A673 (cell line): ENCODE measurements at regions not wholly inside any gene's neighbourhood (a gene's known extent, or its start where the extent isn't known, plus 50 kb on each side); places are given as distances from the start of the nearest gene placed in this dataset.

Source experiments
- BruUV-seq: library from RNA; stranded (reverse); fragments of 400-500 nt; replicated peaks from 2 replicates; lab custom pipeline; 2021; lab: Mats Ljungman, UMichigan
- CTCF ChIA-PET: fragments of 300-600 bp; sonication (Branson Sonifier 250); formaldehyde crosslinking; loops from one replicate; lab custom pipeline; 2022; ENCODE audit warnings: antibody characterized with exemption; lab: Charles Lee
- POLR2A ChIA-PET: fragments of 300-600 bp; sonication (Branson Sonifier 250); formaldehyde crosslinking; loops from one replicate; lab custom pipeline; 2022; ENCODE audit warnings: antibody characterized with exemption; ENCODE audit not compliant: low non-redundant PET; lab: Charles Lee
- DNase-seq: peaks from one replicate; pipeline ENCODE4 v3.0.0-alpha.2; 2015; ENCODE audit warnings: low spot score
- H3K27ac ChIP-seq: fragments of 200-600 bp; sonication (generic); 2 replicates; pipeline ENCODE4 v1.5.1; 2016; ENCODE audit warnings: mixed run types, low read depth, mild to moderate bottlenecking, mixed read lengths, antibody characterized with exemption, low read length; ENCODE audit not compliant: poor library complexity, severe bottlenecking
- H3K27me3 ChIP-seq: fragments of 200-600 bp; sonication (generic); replicated peaks from 2 replicates; pipeline ENCODE4 v1.6.1; 2017; ENCODE audit warnings: mixed run types, low read depth, mild to moderate bottlenecking, mixed read lengths, antibody characterized with exemption, low read length; ENCODE audit not compliant: insufficient read depth, poor library complexity
- H3K36me3 ChIP-seq: fragments of 200-600 bp; sonication (generic); 2 replicates; pipeline ENCODE4 v1.6.1; 2016; ENCODE audit warnings: mixed run types, mild to moderate bottlenecking, mixed read lengths, antibody characterized with exemption, low read length; ENCODE audit not compliant: insufficient read depth, poor library complexity, severe bottlenecking
- H3K4me1 ChIP-seq: fragments of 200-600 bp; sonication (generic); 2 replicates; pipeline ENCODE4 v1.6.1; 2017; ENCODE audit warnings: mixed run types, mild to moderate bottlenecking, mixed read lengths, antibody characterized with exemption, low read length; ENCODE audit not compliant: insufficient read depth, poor library complexity, severe bottlenecking
- H3K4me3 ChIP-seq: fragments of 200-600 bp; sonication (generic); 2 replicates; pipeline ENCODE4 v1.5.1; 2016; ENCODE audit warnings: low read depth, mixed run types, mild to moderate bottlenecking, mixed read lengths, low read length; ENCODE audit not compliant: poor library complexity, severe bottlenecking
- H3K9me3 ChIP-seq: fragments of 200-600 bp; sonication (generic); 2 replicates; pipeline ENCODE4 v1.6.1; 2016; ENCODE audit warnings: mixed run types, low read depth, mild to moderate bottlenecking, mixed read lengths, antibody characterized with exemption, low read length; ENCODE audit not compliant: poor library complexity, severe bottlenecking
- CTCF ChIP-seq: fragments of 300-800, 200-600 bp; sonication (generic); conservative IDR thresholded peaks from 2 replicates; pipeline ENCODE4 v1.5.1; 2017; ENCODE audit warnings: low read depth, mild to moderate bottlenecking, antibody characterized with exemption, low read length, moderate library complexity, mixed read lengths
- EZH2 ChIP-seq: fragments of 200-600 bp; sonication (generic); IDR thresholded peaks from 2 replicates; pipeline ENCODE4 v1.6.1; 2017; ENCODE audit warnings: borderline replicate concordance, low read depth, mild to moderate bottlenecking, mixed read lengths, antibody characterized with exemption, low read length; ENCODE audit not compliant: poor library complexity, severe bottlenecking
- intact Hi-C: fragments of 100-400 bp; cut with micrococcal nuclease; formaldehyde crosslinking; loops from one replicate; pipeline ENCODE4 v1.10.0; 2022; ENCODE audit not compliant: unreplicated experiment

- H3K36me3 ChIP-seq = no peaks in the 10 kb centered on the region
- CTCF ChIA-PET = no interaction called here
- H3K4me1 ChIP-seq = no peaks in the 10 kb centered on the region
- H3K27ac ChIP-seq = no peak overlapping the region
- no peak for DNase-seq
- H3K9me3 ChIP-seq = no peaks in the 10 kb centered on the region
- H3K27me3 ChIP-seq = no peaks in the 10 kb centered on the region
- BruUV-seq = no TSS peak
- POLR2A ChIA-PET = no interaction called here
- TF ChIP-seq EZH2 = no peak
- no peak for TF ChIP-seq CTCF
- intact Hi-C loops = no loop called here
- no peak overlapping the region for H3K4me3 ChIP-seq
These were observed 140.5 kb downstream of the CD83 start for GRCh38 chr6:14258117-14258516.

- intact Hi-C loops = no loop called here
- TF ChIP-seq EZH2 (no peak), CTCF (no peak)
- BruUV-seq = no TSS peak
- H3K9me3 ChIP-seq = peaks cover 6% of the 10 kb centered on the region
- ChIA-PET CTCF (no interaction called here), POLR2A (no interaction called here)
- DNase-seq = no peak
- H3K4me1 ChIP-seq = no peaks in the 10 kb centered on the region
- no peaks in the 10 kb centered on the region for H3K27me3 ChIP-seq
- H3K36me3 ChIP-seq = no peaks in the 10 kb centered on the region
- H3K4me3 ChIP-seq = no peak overlapping the region
- H3K27ac ChIP-seq = no peak overlapping the region
These were observed 141.4 kb downstream of the CD83 start for GRCh38 chr6:14258695-14259593.

GRCh38 chr6:14259594-14260152 lies 142.1 kb downstream of the CD83 start:
- H3K9me3 ChIP-seq = peaks cover 10% of the 10 kb centered on the region
- ChIA-PET CTCF (no interaction called here), POLR2A (no interaction called here)
- no peak for DNase-seq
- H3K27me3 ChIP-seq = no peaks in the 10 kb centered on the region
- intact Hi-C loops = no loop called here
- no peak overlapping the region for H3K4me3 ChIP-seq
- BruUV-seq = no TSS peak
- H3K36me3 ChIP-seq = no peaks in the 10 kb centered on the region
- no peak for TF ChIP-seq EZH2
- no peak for TF ChIP-seq CTCF
- no peaks in the 10 kb centered on the region for H3K4me1 ChIP-seq
- H3K27ac ChIP-seq = no peak overlapping the region
